GM04503 (cell line): ENCODE measurements at regions not wholly inside any gene's neighbourhood (a gene's known extent, or its start where the extent isn't known, plus 50 kb on each side); places are given as distances from the start of the nearest gene placed in this dataset.

Experiments
- DNase-seq: peaks from one replicate; pipeline ENCODE4 v3.0.0-alpha.2; 2012; ENCODE audit warnings: low read depth

DNA sequence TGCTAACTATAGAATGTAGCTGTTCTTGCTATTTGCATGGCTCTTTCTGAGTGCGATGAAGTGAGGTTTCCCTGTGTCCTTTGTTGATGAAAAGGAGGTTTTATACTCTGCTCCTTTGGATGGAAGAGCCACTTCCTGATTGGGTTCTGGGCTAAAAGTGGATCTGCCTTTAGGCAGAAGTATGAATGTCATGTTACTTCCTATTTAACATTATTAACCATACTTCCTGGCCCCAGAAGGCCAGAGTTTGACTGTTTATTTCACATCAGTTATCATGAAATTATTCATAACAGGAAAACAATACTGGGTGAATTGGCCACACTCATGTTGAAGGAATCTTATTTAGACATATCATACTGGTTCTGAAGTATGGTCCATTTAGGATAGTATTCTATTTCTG lies 386.2 kb downstream of the PCDH7 start:
- no peak for DNase-seq

DNA sequence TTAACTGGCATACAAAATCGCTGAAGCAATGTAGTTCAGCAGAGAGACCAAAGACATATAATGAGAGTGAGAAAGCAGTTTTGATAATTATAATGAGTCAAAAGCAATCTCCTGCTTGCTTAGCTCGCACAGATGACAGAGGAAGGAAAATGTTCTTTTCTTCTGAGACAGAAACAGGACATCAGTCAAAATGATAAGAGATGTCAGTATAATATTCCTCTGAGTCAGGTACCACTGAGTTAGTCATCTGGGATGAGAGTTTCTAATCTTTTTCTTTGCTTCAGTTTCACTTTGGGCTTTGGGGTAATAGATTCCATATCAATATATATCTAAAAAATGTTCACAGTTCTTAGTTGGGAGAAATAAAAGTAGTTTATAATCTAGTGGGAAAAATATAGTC lies 387.2 kb downstream of the PCDH7 start:
- DNase-seq: no peak

DNA sequence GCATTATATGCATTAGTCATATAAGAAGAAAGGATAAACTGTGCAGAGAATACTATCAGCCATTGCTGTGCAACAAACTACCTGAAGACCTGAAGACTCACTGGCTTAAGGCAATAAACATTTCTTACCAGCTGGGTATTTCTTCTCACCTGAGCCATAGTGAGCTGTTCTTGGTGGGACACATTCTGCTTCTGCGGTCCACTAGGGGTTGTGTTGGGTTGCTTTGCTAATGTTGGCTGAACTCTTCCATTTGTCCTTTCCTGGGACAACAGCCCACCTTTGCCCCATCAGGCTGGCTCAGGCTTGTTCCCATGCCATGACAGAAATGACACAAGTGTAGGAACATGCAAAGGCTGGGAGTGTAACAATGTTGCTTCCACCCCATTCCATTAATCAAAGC lies 388.6 kb downstream of the PCDH7 start:
- DNase-seq: no peak

DNA sequence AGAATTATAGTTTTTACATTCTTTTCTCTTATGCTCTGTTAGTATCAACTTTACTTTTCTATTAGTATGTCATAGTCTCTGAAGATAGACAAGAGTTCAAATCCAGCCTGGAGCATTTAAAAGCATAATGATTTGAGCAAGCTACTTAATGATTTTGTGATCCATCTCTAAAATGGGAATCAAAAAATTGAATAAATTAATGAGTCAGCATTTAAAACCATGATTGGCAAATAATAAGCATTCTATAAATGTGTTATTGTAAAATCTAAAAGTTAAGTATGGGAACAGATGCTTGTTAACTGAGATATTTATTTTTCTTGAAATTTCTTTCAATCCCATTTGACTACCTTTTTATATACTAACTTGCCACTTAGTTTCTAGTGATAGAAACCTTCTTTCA lies 391.6 kb downstream of the PCDH7 start:
- DNase-seq: no peak

DNA sequence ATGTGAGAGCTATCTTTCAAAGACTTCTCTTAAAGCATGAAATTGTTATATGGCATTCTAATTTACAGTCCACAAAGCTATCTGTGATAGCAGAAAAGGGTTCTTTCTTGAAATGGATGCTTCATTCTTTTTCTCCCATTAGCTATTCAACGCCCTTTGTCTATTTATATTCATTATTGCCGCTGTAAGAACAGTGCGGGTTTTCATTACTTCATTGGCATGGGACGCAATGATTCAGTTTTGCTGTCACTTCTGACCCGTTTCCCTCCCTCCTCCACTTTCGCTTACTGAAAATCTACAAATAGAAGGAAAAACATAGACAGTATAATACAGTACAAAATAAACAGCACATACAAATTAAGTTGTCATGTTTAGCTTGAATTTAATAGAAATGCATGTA lies 394.6 kb downstream of the PCDH7 start:
- no peak for DNase-seq

DNA sequence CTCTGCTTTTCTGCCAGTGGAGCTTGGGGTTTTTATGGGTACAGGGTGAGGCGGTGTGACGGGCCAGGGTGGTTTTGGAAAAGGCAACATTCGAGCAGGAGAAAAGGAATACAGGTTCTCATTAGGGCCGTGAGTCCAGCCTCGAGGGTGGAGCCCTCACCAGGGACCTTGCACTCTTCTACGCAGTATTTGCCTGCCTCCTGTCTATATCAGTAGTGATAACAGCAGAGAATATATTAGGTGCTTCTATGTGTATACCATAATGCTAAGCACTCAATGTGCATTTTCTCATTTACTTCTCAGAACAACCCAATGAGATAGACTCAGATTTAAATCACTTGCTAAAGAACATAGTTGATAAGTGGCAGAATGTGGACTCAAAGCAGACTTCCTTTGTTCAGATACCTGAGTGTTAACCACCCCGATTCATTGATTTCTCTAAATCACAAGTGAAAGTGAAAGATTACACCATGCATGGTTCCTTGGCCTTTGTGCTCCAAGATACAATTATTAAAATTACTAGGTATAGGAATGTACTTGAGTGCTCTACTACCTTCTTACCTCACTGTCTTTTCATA lies 403.9 kb downstream of the PCDH7 start:
- no peak for DNase-seq

DNA sequence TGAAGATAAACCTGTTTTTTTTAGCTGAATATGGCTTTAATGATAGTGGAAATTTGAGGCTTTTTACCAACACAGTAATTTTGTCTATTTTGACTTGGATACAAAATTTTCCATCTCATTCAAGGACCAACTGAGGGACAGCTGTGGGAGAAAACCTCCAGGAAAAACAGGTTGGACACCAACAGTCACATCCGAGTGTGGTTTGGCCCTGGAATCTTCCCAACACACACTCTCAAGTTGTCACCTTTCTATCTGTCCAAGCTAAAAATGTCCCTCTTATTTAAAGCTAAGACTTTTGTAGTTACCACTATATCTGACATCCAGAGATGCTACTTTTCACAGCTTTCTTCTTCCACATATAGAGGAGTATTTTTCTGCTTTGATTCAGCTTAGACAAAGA lies 404.9 kb downstream of the PCDH7 start:
- no peak for DNase-seq

DNA sequence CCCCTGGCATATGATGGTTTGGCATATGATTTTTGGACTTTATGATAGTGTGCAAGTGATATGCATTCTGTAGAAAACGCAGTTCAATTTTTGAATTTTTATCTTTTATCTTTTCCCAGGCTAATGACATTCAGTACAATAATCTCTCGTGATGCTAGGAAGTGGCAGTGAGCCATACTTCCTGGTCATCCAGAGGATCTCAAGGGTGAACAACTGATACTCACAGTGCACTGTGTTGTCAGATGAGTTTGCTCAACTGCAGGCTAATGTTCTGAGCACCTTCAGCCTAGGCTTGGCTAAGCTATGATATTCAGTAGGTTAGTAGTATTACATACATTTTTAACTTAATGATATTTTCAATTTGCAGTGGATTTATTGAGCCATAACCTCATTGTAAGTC lies 405.3 kb downstream of the PCDH7 start:
- DNase-seq: no peak

DNA sequence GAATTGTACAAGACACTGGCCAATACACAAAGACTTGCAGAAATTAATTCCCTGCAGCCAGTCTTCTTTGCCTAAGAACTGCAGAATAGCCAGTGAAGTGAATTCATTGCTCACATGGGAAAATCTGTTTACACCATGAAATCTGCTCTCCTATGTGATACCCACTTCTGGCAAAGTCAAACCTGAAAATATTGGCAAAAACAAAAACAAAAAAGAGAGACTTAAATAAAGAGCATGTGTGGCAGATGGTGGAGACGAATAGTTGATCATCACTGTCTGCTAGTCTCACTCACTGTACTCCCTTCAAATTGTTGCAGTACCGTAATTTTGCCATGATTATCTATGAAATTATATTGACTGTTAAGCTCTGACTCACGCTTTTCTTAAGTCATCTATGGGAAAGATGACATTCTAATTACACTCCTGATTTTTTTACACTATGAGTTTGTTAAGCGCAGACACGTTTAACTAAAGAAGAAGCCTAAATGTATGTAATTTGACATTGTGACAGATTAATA lies 406.8 kb downstream of the PCDH7 start:
- no peak for DNase-seq

DNA sequence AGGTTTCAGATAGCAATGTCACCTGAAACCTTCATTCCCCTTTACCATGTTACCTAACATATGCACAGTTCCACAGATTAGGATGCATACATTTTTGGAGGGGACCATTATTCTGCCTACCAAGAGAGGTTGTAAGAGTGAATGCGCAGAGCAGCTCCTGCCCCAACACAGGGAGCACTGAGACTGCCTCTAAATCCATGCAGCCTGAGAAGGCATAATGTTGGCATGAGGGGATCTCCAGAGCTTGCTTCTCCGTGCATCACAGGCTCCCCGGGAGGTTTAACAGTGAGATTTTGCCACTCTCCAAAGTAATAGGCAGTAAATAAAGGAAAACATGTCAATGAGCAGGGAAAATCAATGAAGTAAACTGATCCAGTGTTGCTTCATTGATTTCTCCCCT lies 410.8 kb downstream of the PCDH7 start:
- DNase-seq: no peak

DNA sequence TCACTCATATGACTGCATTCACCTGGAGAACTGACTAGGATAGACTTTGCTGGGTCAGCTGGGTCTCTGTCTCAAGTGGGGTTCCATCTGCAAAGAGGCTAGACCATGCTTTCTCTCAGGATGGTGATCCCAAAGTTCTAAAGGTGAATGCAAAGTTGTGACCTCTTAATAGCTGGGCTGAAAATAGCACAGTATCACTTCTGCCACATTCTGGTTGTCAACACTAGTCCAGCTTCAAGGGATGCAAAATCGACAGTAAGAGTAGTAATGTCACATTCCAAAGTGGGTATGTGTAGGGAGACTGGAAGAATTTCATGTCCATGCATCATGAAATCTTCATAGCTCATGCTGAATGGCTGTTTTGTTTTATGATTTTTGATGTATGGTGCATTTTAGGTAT lies 414.6 kb downstream of the PCDH7 start:
- no peak for DNase-seq

DNA sequence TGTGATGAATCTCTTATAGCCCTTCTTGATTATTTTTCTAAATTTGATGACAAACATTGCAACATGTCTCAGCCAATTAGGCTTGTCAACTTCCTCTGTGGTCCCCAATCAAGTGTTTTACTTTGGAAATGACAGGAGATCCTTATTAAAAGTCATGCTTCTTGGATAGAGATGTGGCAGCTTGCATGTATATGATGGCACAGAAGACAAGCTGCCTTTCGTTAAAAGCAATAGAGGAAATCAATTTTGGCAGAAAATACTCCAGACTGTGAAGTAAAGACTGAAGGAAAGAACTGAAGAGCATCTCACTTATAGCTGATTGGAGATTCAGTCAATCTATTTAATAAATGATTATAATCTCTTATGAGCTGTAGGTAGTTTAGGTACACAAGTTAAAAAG lies 419.6 kb downstream of the PCDH7 start:
- DNase-seq: no peak

DNA sequence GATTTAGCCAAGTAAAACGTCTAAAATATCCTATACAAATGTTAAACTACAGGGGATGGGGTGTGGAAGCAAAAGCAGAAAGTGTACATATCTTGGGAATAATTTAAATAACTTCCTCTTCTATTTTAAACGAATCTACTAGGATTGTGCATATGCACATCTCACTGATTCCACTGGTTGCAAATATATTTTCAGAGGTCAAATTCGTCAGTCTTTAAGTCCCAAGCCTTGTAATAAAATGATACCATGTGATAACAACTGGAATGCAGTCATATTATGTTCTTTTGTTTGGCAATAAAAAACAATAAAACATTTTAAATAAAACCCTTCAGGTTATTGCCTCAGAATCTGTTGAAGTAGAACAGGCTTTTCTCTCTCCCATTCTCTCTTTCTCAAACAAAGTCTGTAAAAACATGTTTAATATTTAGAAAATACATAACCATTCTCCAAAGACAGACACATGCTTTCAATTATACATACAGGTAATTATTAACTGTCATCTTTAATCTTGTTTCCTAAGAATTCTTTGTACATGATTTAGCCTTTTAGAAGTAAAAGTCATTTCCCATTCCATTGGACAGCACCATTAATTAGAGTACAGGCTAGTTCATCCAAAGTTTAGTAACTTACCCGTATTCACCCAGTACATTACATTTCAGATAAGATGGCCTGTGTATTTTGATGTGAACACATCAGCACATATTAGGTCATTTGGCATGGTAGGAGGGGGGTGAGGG lies 421.1 kb downstream of the PCDH7 start:
- no peak for DNase-seq

DNA sequence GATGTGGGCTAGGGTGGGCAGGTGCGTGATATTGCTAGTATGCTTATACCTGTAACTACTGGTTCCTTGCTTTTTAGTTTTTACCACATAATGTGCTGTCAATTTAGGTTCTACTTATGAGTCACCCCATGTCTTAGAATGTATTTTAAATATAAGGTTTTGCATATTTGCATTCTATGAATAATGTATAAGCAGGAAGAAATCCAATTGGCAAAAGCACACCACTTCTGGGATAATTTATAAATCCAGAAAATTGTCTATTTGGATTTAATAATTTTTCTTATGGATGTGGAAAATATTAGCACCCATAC lies 421.6 kb downstream of the PCDH7 start:
- no peak for DNase-seq

DNA sequence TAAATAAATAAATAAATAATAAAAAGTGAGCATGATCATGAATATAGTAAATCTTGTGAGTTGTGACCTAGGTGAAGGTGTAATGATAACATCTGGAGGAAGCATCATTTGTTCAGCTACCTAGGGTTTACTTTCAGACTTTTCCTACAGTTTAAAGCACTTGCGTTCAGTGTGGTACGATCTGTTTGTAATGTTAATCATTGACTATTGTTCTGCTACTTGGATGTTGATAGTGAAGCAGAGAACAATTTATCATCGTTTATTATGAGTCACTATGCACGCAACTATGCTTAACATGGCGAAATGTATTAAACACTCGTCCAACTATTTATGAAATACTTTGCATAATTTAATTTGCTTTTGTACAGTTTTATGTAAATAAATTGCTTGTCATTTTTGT lies 426.2 kb downstream of the PCDH7 start:
- DNase-seq: no peak

DNA sequence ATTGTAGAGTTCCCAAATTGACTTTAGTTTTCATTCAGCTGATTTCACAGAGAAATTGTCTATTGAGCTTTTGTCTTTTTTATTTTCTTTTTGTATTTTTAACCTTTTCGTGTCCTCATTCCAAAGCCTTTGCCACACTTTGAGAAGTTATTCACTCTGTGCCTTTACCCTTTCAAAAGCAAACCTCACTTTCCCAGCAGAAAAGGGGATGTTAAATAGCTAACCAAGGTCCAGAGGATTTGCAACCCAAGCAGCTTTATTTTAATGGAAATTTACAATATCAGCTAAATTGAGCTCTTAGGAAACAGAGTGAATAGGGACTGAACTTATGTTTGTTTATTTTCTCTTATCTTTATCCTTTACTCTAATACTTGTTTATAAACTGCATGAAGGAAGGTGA lies 428.8 kb downstream of the PCDH7 start:
- no peak for DNase-seq

DNA sequence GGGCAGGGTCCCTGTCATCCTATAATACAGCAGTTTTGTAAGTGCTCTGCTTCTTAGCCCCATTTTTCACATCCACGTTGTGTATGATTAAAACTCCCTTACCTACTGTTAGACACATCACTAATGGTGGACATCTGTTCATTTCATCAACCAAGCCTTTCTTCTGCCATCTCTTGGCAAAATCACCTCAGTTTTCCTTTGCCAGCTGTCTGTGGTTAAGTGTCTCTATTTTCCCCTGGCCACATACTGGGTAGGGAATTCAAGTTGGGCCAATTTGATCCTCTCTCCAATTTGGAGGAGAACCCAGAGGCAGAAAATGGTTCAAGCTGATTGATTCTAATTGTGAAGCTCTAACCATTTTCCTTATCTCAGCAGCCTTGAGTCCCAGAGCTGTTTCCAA lies 436.1 kb downstream of the PCDH7 start:
- DNase-seq: no peak

DNA sequence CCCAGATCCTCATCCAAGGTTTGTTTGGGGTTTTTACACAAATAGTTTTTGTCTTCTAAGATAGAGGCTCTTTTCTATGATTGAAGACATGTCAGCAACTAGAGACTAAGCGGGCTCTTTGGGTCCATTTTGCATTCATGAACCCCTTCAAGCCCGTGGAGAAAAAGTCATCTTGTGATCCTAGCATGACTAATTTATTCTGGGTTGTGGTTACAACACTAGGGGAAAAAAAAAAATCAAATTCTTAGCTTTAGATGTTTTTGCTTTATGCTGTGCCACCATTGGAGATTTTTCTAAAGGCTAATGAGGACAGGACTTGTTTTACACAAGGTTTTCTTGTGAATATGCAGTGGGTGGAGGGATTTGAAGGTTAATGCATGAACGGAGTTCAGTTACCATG lies 440.0 kb downstream of the PCDH7 start:
- DNase-seq: no peak

DNA sequence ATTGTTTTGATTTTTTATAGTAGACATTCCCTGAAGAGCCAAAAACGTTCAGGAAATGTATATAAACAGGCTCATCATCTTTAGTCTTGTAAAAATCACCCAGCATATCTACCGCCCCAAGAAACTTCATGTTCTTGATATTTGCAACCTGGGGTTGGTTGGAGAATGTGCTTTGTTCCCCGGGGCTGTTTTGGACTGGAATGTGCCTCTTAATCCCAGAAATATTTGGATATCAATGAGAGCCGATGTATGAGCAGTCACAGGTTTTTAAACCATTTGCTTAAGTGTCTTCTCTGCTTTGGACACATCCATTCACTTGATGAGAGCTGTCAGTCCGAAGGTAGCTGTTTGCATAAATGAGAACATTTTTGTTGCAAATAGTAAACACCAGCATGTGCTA lies 449.7 kb downstream of the PCDH7 start:
- DNase-seq: no peak

DNA sequence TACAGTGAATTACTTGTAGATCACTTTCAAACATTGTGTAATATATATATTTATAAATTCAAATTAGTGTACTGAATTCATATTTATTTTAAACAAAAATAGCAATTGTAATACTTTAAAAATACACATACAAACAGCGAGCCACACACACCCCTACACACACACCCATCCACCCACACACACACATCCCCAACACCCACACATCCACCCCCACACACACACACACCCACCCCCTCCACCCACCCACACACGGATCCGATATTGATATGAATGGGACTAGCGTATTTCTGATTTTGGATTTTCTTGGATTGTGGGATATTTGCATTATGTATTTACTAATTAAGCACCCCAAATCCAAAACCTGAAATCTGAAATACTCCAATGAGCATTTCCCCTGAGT lies 451.2 kb downstream of the PCDH7 start:
- DNase-seq: no peak

DNA sequence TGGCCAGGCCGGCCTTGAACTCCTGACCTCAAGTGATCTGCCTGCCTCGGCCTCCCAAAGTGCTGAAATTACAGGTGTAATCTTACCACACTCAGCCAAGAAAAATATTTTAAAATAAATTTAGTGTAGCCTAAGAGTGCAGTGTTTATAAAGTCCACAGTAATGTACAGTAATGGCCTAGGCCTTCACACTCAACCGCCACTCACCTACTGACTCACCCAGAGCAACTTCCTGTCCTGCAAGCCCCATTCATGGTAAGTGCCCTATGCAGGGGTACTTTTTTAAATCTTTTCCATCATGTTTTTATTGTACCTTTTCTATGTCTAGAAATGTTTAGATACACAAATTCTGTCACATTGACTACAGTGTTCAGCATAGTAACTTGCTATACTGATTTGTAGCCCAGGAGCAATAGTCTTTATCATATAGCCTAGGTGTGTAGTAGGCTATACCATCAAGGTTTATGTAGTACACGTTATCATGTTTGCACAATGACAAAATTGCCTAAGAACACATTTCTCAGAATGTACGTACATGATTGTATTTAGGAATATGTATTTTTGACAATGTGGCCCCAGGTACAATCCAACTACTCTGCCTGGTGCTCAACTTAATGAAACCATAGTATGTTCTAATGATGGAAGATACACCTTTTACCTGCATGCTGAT lies 455.2 kb downstream of the PCDH7 start:
- DNase-seq: no peak

DNA sequence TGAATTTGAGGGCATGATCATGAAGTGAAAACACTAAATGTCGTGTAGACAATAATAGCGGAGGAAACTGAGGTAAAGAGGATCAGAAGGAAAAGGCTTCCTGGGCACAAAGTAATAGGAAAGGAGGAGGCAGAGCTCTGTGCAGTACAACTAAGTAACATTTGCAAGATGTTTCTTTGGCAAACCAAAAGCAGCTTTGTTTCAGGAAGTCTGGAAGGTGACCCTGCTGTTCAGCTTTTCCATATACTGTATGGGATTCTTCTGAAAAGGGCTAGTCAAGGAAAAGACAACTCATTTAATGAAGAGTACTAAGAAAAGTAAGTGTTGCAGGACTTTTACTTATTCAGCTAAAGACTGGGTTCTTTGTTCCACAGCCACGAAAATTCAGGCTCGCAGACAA lies 463.1 kb downstream of the PCDH7 start:
- DNase-seq: no peak

DNA sequence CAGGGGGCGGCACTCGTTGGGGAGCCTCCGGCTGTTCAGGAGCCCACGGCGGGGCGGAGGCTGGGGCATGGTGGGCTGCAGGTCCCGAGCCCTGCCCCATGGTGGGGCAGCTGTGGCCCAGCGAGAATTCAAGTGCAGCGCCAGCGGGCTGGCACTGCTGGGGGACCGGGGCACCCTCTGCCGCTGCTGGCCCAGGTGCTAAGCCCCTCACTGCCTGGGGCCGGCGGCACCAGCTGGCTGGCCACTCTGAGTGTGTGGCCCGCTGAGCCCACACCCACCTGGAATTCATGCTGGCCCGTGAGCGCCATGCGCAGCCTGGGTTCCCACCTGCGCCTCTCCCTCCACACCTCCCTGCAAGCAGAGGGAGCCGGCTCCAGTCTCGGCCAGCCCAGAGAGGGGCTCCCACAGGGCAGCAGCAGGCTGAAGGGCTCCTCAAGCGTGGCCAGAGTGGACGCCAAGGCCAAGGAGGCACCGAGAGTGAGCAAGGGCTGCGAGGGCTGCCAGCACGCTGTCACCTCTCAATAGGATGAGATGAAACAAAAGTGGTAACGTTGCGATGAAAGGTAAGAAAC lies 464.9 kb downstream of the PCDH7 start:
- no peak for DNase-seq
